GM12873 (cell line): ENCODE measurements at regions not wholly inside any gene's neighbourhood (a gene's known extent, or its start where the extent isn't known, plus 50 kb on each side); places are given as distances from the start of the nearest gene placed in this dataset.

Experiments
- TF ChIP-seq, protein P1 (sequence below): IDR thresholded peaks from 2 replicates; pipeline ENCODE4 v1.5.1; 2012; ENCODE audit warnings: low read depth, mild to moderate bottlenecking, moderate library complexity, low read length, control low read depth; ENCODE audit not compliant: insufficient read depth; ENCODE audit errors: missing control alignments

DNA sequence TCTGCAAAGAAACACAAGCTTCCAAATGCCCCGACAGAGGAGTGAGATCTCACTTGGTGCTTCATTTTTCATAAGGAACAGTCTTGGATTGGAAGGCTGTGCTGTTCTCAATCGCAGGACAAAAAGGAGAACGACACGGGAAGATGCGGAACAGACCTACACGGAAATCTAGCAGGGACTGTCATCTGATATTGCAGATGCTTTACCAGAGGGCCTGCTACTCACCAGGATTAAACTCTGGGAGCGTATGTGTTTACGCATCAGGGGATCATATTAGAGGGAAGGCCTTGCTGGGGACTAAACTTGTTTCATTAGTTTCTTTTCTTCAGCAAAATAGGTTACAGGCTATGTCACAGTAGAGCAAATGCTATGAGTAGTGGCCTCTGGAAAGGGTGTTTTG, 82.8 kb upstream of the EEPD1 start:
- TF ChIP-seq, protein P1, sequence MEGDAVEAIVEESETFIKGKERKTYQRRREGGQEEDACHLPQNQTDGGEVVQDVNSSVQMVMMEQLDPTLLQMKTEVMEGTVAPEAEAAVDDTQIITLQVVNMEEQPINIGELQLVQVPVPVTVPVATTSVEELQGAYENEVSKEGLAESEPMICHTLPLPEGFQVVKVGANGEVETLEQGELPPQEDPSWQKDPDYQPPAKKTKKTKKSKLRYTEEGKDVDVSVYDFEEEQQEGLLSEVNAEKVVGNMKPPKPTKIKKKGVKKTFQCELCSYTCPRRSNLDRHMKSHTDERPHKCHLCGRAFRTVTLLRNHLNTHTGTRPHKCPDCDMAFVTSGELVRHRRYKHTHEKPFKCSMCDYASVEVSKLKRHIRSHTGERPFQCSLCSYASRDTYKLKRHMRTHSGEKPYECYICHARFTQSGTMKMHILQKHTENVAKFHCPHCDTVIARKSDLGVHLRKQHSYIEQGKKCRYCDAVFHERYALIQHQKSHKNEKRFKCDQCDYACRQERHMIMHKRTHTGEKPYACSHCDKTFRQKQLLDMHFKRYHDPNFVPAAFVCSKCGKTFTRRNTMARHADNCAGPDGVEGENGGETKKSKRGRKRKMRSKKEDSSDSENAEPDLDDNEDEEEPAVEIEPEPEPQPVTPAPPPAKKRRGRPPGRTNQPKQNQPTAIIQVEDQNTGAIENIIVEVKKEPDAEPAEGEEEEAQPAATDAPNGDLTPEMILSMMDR, result no peak

DNA sequence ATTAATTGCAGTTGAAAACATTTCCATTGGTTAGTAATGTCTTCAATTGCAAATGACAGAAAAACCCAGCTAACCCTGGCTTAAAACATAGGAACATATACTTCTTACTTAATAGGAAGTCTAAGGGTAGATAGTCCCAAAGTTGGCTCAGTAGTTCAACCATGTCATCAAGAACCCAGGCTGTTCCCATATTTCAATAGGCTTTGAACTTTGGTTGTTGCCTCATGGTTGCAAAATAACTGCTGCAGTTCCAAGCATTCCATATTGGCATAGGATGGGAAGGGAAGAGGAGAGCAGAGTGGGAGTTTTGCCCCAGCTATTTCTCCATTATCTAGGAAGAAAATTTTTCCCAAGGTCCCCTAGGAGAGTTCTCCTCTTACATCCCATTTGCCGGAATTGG, 81.4 kb upstream of the EEPD1 start:
- TF ChIP-seq, protein P1, result no peak

DNA sequence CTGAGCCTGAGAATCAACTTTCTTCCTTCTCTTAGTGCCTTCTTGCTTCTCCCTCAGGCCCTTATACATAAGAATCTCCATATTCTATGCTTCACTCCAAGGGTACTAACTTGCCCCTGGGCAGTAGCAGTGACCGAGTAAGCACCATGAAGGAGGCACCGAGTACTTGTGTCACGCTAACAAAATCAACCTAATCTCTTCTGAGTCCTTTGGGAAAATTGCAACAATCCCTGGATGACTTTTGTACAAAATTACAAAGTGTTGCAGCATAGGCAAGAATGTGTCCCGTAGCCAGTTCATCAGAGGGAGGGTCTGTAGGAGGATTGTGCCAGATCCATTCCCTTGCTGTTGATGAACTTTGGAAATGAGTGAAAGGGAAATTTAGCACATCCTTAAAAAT, 80.4 kb upstream of the EEPD1 start:
- TF ChIP-seq, protein P1, result no peak

DNA sequence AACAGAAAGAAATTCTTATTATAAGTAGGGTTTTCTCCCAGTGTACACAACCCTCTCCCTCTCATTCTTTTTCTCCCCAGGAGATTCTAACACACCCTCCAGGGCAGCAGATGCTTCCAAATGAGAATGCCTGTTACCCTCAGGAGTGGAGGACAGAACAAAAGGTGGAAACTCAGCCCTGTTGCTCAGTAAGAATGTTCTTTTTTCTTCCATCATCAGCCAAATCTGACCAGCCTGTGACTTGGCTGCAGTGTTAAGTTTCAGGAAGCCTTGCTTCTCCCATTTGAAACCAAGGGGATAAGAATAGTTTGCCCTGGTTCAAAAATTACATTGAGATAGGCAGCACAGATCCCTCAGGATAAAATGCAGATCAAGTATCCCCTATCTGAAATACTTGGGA, 77.5 kb upstream of the EEPD1 start:
- TF ChIP-seq, protein P1, result no peak

DNA sequence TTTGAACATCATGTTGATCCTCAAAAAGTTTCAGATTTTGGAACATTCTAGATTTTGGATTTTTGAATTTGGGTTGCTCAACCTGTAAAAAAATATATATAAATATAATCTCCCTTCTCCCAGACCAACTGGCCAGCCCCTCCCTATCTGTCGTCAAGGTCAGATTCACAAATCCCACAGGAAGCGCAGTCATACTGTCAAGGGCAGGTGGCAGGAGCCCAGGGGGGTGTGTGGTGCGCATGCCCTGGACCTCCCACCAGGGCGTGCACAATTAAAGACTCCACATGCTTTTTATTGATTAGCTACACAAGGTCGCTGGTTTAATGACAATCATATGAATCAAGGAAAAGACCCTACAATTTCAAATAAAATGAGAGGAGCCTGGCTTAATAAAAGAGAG, 77.0 kb upstream of the EEPD1 start:
- TF ChIP-seq, protein P1, result no peak

DNA sequence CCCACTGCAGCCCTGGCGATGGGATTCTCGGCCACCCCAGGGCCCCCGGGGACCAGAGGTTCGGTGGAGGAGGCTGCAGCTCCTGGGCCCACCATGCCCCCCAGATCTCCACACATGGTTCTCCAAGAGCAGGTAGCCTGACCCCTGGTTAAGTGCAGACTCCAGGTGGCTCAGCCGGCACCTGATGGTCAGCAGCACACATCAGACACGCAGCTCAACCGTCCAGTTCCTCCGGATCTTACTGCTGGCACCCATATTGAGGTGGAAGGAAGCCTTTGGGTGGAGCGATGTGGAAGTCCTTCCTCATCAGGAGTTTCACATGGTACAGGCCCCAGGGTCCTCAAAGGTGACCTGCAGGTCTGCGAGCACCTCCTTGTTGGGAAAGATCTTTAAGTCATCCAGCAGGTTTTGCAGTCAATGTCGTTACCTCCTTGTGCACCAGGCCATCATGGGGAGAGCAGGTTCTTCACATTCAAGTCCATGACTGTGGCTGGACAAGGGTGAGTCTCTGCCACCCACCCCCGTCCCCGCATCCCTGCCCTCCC, 74.2 kb upstream of the EEPD1 start:
- TF ChIP-seq, protein P1, result no peak

DNA sequence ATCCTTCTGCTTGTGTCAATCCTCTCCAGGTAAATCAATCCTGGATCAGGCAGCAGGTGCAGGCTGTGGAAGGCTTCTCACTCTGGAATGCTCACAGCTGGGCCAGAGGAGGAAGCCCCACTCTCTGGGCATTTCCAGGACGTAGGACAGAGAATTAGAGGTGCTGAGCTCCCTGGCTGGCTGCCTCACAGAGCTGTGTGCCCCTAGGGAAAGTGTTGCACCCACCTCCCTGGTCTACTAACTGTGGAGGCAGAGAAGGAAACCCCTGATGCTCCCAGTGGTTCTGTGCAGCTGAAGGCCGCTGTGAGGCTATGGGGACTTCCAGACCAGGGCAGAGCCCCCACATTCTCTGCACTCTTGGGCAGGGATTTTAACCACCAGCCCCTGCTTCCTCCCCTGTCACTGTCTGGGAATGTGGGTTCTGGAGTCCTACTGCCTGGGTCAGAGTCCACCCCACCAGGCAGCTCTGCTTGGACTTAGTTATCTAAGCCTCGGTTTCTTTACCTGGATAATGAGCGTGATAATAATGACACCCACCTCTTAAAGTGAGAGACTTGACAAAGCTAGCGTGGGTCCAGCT, 73.5 kb upstream of the EEPD1 start:
- TF ChIP-seq, protein P1, result no peak
